Naive thymus-derived CD4-positive, alpha-beta T cell (primary cell): ENCODE measurements at regions not wholly inside any gene's neighbourhood (a gene's known extent, or its start where the extent isn't known, plus 50 kb on each side); places are given as distances from the start of the nearest gene placed in this dataset.

Source experiments
- ATAC-seq: fragments of 150-1000 bp; cut with Tn5 transposase; 2 replicates; pipeline ENCODE4 v1.10.0; 2021; ENCODE audit warnings: mild to moderate bottlenecking, moderate library complexity
- CTCF ChIA-PET: fragments of 350-600 bp; sonication (Branson Sonifier 250); formaldehyde crosslinking; loops from one replicate; lab custom pipeline; 2021; ENCODE audit warnings: antibody characterized with exemption; lab: Charles Lee
- POLR2A ChIA-PET: fragments of 350-600 bp; sonication (Branson Sonifier 250); formaldehyde crosslinking; loops from one replicate; lab custom pipeline; 2021; ENCODE audit warnings: antibody characterized with exemption, inconsistent platforms; lab: Charles Lee
- DNase-seq, 9 donors: peaks; one replicate each; pipeline versions ENCODE4 v3.0.0 to v3.0.0-alpha.2; 2020 to 2022; ENCODE audit warnings: mixed read lengths in 1 of 9
- H3K27ac ChIP-seq: one replicate; pipeline ENCODE4 v1.7.0; 2013; ENCODE audit warnings: mild to moderate bottlenecking, low read depth, low read length, moderate library complexity
- H3K27me3 ChIP-seq, 2 donors: one replicate each; pipeline ENCODE4 v1.7.0; 2013; ENCODE audit warnings: low read length in 2 of 2, mild to moderate bottlenecking in 2 of 2, moderate library complexity in 2 of 2; ENCODE audit not compliant: control insufficient read depth in 2 of 2, insufficient read depth in 2 of 2
- H3K36me3 ChIP-seq, 3 experiments: 1 replicate in 2 of 3; 2 replicates in 1 of 3; pipeline ENCODE4 v1.7.0; 2013; ENCODE audit warnings: low read length in 3 of 3, mild to moderate bottlenecking in 3 of 3, moderate library complexity in 1 of 3; ENCODE audit not compliant: insufficient read depth in 3 of 3, control insufficient read depth in 2 of 3
- H3K4me1 ChIP-seq, 2 donors: one replicate each; pipeline ENCODE4 v1.7.0; 2013; ENCODE audit warnings: low read length in 2 of 2, mild to moderate bottlenecking in 2 of 2, moderate library complexity in 1 of 2; ENCODE audit not compliant: control insufficient read depth in 2 of 2, insufficient read depth in 2 of 2
- H3K4me3 ChIP-seq: 2 replicates; pipeline ENCODE4 v1.7.0; 2013; ENCODE audit warnings: mild to moderate bottlenecking, low read length
- H3K9me3 ChIP-seq, 3 experiments: 1 replicate in 2 of 3; 2 replicates in 1 of 3; pipeline ENCODE4 v1.7.0; 2013; ENCODE audit warnings: low read length in 3 of 3; ENCODE audit not compliant: control insufficient read depth in 2 of 3
- H3K27ac Mint-ChIP-seq, 9 donors: one replicate each; pipeline ENCODE4 v1.8.0; 2020 to 2022; ENCODE audit warnings: mixed read lengths in 9 of 9, mild to moderate bottlenecking in 8 of 9, moderate library complexity in 5 of 9, inconsistent platforms in 2 of 9
- H3K27me3 Mint-ChIP-seq, 5 donors: one replicate each; pipeline ENCODE4 v1.8.0; 2021 to 2022; ENCODE audit warnings: mixed read lengths in 5 of 5, mild to moderate bottlenecking in 1 of 5
- H3K36me3 Mint-ChIP-seq, 5 donors: one replicate each; pipeline ENCODE4 v1.8.0; 2020 to 2022; ENCODE audit warnings: mixed read lengths in 5 of 5, mild to moderate bottlenecking in 3 of 5, inconsistent platforms in 1 of 5
- H3K4me1 Mint-ChIP-seq, 7 donors: one replicate each; pipeline ENCODE4 v1.8.0; 2020 to 2022; ENCODE audit warnings: mixed read lengths in 7 of 7, mild to moderate bottlenecking in 3 of 7, inconsistent platforms in 1 of 7
- H3K4me3 Mint-ChIP-seq, 10 donors: one replicate each; pipeline ENCODE4 v1.8.0; 2020 to 2022; ENCODE audit warnings: mild to moderate bottlenecking in 10 of 10, mixed read lengths in 10 of 10, moderate library complexity in 6 of 10, inconsistent platforms in 2 of 10
- H3K9me3 Mint-ChIP-seq, 11 donors: one replicate each; pipeline ENCODE4 v1.8.0; 2020 to 2022; ENCODE audit warnings: mixed read lengths in 11 of 11, mild to moderate bottlenecking in 4 of 11, inconsistent platforms in 1 of 11, moderate library complexity in 1 of 11
- intact Hi-C, 2 donors: fragments of 100-400 bp; cut with micrococcal nuclease; formaldehyde crosslinking; loops; one replicate each; pipeline ENCODE4 v1.15.1; 2023

DNA sequence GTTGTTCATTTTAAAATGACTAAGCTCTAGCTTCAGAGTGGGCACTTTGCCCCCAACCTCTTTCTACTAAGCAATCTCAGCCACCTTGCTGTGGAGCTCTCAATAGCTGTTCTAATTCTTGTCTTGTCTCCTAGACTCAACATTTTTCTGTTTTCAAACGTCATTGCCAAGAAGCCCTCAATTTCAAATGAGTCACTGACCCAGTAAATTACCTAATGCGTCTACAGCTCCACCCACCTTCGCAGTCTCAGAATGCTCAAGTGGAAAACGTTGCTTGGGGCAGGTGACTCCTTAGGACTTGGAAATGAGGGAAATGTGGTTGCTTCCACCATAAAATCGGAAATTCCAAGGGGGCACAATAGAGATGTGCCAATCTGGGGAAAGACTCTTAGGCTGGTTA is 59.0 kb downstream of the ING2 start:
- Histone ChIP-seq H3K4me3 (no peak overlapping the region), H3K27me3 (no peaks in the 10 kb centered on the region), H3K9me3 (no peaks in the 10 kb centered on the region), H3K27ac (no peak overlapping the region), H3K4me1 (no peaks in the 10 kb centered on the region), H3K36me3 (no peaks in the 10 kb centered on the region)
- no peaks in the 10 kb centered on the region for H3K9me3 Mint-ChIP-seq
- intact Hi-C loops: no loop called here
- CTCF ChIA-PET: no interaction called here
- no peak overlapping the region for H3K4me3 Mint-ChIP-seq
- ATAC-seq (no peak), DNase-seq (no peak)
- POLR2A ChIA-PET: no interaction called here
- peaks cover 0 to 9% (median 6%) of the 10 kb centered on the region in 7 donors for H3K4me1 Mint-ChIP-seq
- no peak overlapping the region for H3K27ac Mint-ChIP-seq
- no peaks in the 10 kb centered on the region for H3K36me3 Mint-ChIP-seq
- H3K27me3 Mint-ChIP-seq: peaks cover 4 to 16% (median 10%) of the 10 kb centered on the region in 5 donors

DNA sequence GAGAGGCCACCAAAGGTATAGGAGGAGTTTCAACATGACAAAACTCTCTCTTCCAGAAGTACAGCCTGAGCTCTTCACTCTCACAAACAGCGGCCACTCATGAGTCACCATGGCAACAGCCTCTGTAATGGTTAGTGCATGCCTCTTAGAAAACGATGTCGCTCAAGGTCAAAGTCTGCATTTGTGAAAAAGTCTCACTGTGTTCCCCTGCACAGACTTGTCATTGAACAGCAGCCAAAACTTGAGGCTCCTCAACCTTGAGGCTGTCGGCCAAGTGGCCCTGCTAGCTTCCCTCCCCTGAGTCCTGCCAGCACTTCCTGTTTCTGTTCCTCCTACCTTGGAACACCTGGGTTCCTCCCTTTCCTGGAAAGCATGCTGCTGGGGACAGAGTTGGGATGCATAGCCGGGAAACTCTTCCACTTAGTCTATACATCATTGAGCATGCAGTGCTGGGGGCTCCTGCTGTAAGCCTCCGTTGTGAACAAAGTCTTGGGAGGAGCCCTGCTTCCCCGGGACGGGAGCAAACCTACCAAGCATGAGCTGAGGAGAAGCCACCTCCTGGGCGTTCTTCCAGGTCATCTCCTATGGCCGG is 66.6 kb downstream of the ING2 start:
- intact Hi-C loops: no loop called here
- H3K27ac ChIP-seq: no peak overlapping the region
- H3K27me3 Mint-ChIP-seq: peaks cover 0 to 11% (median 7%) of the 10 kb centered on the region in 5 donors
- H3K4me1 Mint-ChIP-seq: no peaks in the 10 kb centered on the region
- ChIA-PET CTCF (no interaction called here), POLR2A (no interaction called here)
- H3K36me3 ChIP-seq: no peaks in the 10 kb centered on the region
- peaks cover 0 to 4% (median 0%) of the 10 kb centered on the region in 5 donors for H3K36me3 Mint-ChIP-seq
- no peaks in the 10 kb centered on the region for H3K27me3 ChIP-seq
- no peak overlapping the region for H3K4me3 Mint-ChIP-seq
- no peak overlapping the region for H3K27ac Mint-ChIP-seq
- peaks cover 0 to 2% (median 0%) of the 10 kb centered on the region in 11 donors for H3K9me3 Mint-ChIP-seq
- no peak for DNase-seq
- H3K9me3 ChIP-seq: no peaks in the 10 kb centered on the region
- no peak for ATAC-seq
- no peak overlapping the region for H3K4me3 ChIP-seq
- no peaks in the 10 kb centered on the region for H3K4me1 ChIP-seq

DNA sequence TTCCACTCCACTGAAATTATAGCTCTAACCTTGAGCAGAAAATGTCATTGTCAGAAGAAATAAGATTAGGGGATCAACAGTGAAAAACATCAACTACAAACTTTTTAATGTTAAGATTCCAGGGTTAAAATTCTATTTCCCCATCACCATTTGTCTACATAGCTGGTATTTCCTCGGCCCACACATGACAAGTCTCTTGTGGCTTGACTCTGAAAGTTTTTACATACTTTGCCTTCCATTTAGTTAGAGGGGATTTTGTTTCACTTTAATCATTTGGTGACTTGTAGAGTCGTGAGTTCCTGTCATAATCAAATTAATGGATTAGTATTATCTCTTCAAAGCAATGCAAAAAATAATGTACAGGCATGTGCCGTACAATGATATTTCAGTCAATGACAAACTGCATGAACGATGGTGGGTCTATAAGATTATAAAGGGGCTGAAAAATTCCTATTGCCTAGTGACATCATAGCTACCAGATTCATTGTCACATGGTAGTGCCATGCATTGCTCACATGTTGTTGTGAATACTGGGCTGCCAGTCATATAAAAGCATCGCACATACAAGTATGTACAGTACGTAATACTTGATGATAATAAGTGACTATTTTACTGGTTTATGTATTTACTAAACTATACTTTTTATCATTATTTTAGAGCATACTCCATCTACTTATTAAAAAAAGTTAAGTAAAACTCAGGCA is 72.0 kb downstream of the ING2 start:
- Histone ChIP-seq H3K4me3 (no peak overlapping the region), H3K4me1 (no peaks in the 10 kb centered on the region), H3K27me3 (no peaks in the 10 kb centered on the region), H3K9me3 (peaks cover 0 to 13% (median 0%) of the 10 kb centered on the region in 3 experiments), H3K36me3 (no peaks in the 10 kb centered on the region), H3K27ac (no peak overlapping the region)
- ATAC-seq (no peak), DNase-seq (no peak)
- Mint-ChIP-seq H3K9me3 (peaks cover 0 to 20% (median 13%) of the 10 kb centered on the region in 11 donors), H3K27ac (no peak overlapping the region), H3K36me3 (peaks cover 0 to 14% (median 0%) of the 10 kb centered on the region in 5 donors), H3K27me3 (peaks cover 0 to 3% (median 0%) of the 10 kb centered on the region in 5 donors), H3K4me1 (no peaks in the 10 kb centered on the region), H3K4me3 (no peak overlapping the region)
- POLR2A ChIA-PET: interaction anchor here (0.6 kb wide), 1 partner anchor 73 kb away, joined by 3 read pairs; no protein-coding TSS in a partner anchor
- intact Hi-C loops: no loop called here
- CTCF ChIA-PET: no interaction called here

DNA sequence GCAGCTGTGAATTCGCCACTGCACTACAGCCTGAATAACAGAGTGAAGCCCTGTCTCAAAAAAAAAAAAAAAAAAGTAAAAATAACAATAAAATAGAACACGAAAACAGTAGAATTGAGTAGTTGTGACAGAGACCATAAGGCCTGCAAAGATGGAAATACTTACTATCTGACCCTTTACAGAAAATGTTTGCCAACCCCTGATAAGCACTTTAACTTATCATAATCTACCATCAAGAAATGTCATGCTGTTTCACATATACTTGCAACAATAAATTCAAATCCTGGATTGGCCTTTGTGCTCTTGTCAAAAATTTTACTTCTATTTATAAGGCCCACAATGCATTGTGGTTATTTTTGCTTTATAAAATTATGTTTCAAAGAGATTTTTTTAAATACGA is 75.5 kb downstream of the ING2 start:
- H3K36me3 ChIP-seq: no peaks in the 10 kb centered on the region
- peaks cover 0 to 33% (median 21%) of the 10 kb centered on the region in 11 donors for H3K9me3 Mint-ChIP-seq
- H3K27me3 ChIP-seq: no peaks in the 10 kb centered on the region
- DNase-seq (no peak), ATAC-seq (no peak)
- peaks cover 0 to 20% (median 0%) of the 10 kb centered on the region in 5 donors for H3K36me3 Mint-ChIP-seq
- no peak overlapping the region for H3K4me3 Mint-ChIP-seq
- no peak overlapping the region for H3K4me3 ChIP-seq
- no peaks in the 10 kb centered on the region for H3K4me1 Mint-ChIP-seq
- H3K27ac ChIP-seq: no peak overlapping the region
- H3K27ac Mint-ChIP-seq: no peak overlapping the region
- CTCF ChIA-PET: no interaction called here
- POLR2A ChIA-PET: interaction anchor here (0.7 kb wide), 1 partner anchor 1535 kb away, joined by 3 read pairs; no protein-coding TSS in a partner anchor
- H3K4me1 ChIP-seq: no peaks in the 10 kb centered on the region
- peaks cover 0 to 13% (median 0%) of the 10 kb centered on the region in 3 experiments for H3K9me3 ChIP-seq
- intact Hi-C loops: no loop called here
- no peaks in the 10 kb centered on the region for H3K27me3 Mint-ChIP-seq

DNA sequence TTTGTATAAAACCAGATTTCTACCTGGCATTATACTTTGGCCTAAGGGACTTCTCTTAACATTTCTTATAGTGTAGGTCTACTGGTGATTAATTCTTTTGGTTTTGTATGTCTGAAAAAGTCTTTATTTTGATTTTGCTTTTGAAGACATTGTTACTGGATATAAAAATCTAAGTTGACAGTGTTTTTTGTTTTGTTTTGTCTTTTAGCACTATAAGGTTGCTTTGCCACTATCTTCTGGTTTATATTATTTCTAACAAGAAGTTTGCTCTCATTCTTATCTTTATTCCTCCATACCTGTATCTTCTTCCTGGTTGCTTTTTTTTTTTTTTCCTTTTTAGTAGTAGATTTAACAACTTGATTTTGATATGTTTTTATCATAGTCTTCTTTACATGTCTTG is 76.0 kb downstream of the ING2 start:
- peaks cover 0 to 33% (median 21%) of the 10 kb centered on the region in 11 donors for H3K9me3 Mint-ChIP-seq
- H3K4me1 Mint-ChIP-seq: no peaks in the 10 kb centered on the region
- ChIA-PET POLR2A (no interaction called here), CTCF (no interaction called here)
- Histone ChIP-seq H3K27me3 (no peaks in the 10 kb centered on the region), H3K4me1 (no peaks in the 10 kb centered on the region), H3K4me3 (no peak overlapping the region), H3K27ac (no peak overlapping the region), H3K36me3 (no peaks in the 10 kb centered on the region), H3K9me3 (peaks cover 0 to 13% (median 0%) of the 10 kb centered on the region in 3 experiments)
- H3K4me3 Mint-ChIP-seq: no peak overlapping the region
- H3K36me3 Mint-ChIP-seq: peaks cover 0 to 17% (median 0%) of the 10 kb centered on the region in 5 donors
- no peaks in the 10 kb centered on the region for H3K27me3 Mint-ChIP-seq
- intact Hi-C loops: no loop called here
- DNase-seq (no peak), ATAC-seq (no peak)
- H3K27ac Mint-ChIP-seq: no peak overlapping the region

DNA sequence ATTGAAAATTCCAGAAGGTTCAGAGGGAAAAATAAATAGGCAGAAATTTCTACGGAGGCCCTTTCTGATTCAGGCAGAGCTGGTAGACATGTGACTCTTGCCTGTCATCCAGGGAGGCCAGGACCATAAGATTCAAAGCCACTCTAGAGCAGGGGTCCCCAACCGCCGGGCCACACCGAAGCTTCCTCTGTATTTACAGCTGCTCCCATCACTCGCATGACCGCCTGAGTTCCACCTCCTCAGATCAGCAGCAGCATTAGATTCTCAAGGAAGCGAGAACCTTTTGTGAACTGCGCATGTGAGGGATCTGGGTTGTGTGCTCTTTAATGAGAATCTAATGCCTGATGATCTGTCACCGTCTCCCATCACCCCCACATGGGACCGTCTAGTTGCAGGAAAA is 72.2 kb downstream of the RWDD4 start:
- H3K9me3 Mint-ChIP-seq: peaks cover 0 to 16% (median 9%) of the 10 kb centered on the region in 11 donors
- peaks cover 0 to 8% (median 0%) of the 10 kb centered on the region in 5 donors for H3K36me3 Mint-ChIP-seq
- no peak for DNase-seq

More for the DNA sequence above, 72.2 kb downstream of the RWDD4 start:
- Mint-ChIP-seq H3K27me3 (peaks cover 0 to 7% (median 0%) of the 10 kb centered on the region in 5 donors), H3K27ac (no peak overlapping the region), H3K4me3 (no peak overlapping the region), H3K4me1 (no peaks in the 10 kb centered on the region)
- H3K36me3 ChIP-seq: no peaks in the 10 kb centered on the region
- H3K4me1 ChIP-seq: no peaks in the 10 kb centered on the region
- CTCF ChIA-PET: interaction anchor here (1.0 kb wide), 1 partner anchor 15 kb away, joined by 3 read pairs; no protein-coding TSS in a partner anchor
- ATAC-seq: no peak
- H3K27ac ChIP-seq: no peak overlapping the region
- POLR2A ChIA-PET: no interaction called here
- no peaks in the 10 kb centered on the region for H3K9me3 ChIP-seq
- H3K4me3 ChIP-seq: no peak overlapping the region
- no peaks in the 10 kb centered on the region for H3K27me3 ChIP-seq
- intact Hi-C loops: no loop called here
